BJ (cell line): ENCODE measurements at regions not wholly inside any gene's neighbourhood (a gene's known extent, or its start where the extent isn't known, plus 50 kb on each side); places are given as distances from the start of the nearest gene placed in this dataset.
"Not testable (repeated sequence)": the region's sequence is repeated elsewhere in the genome, so short reads cannot be mapped to it uniquely, and the experiment has no call there.

Experiments used
- CTCF ChIA-PET: fragments of 350-600 bp; formaldehyde crosslinking; extraction: SDS; loops from one replicate; lab custom pipeline; 2021; ENCODE audit warnings: antibody characterized with exemption, inconsistent platforms; lab: Yijun Ruan, JAX
- POLR2A ChIA-PET: fragments of 300-600 bp; sonication (Branson Sonifier 250); formaldehyde crosslinking; extraction: SDS; loops from one replicate; lab custom pipeline; 2021; ENCODE audit warnings: antibody characterized with exemption; lab: Charles Lee
- DNase-seq: peaks from one replicate; pipeline ENCODE4 v3.0.0-alpha.2; 2011; ENCODE audit warnings: low read depth
- H3K27me3 ChIP-seq: 2 replicates; pipeline ENCODE4 v1.6.0; 2011; ENCODE audit warnings: low read length; ENCODE audit not compliant: control insufficient read depth, insufficient read depth
- H3K36me3 ChIP-seq: 2 replicates; pipeline ENCODE4 v1.5.1; 2011; ENCODE audit warnings: low read length; ENCODE audit not compliant: control insufficient read depth, insufficient read depth
- H3K4me3 ChIP-seq: 2 replicates; pipeline ENCODE4 v1.5.1; 2011; ENCODE audit warnings: low read depth, mild to moderate bottlenecking, control low read depth, low read length
- TF ChIP-seq, protein P1 (sequence below): IDR thresholded peaks from 2 replicates; pipeline ENCODE4 v1.5.1; 2011; ENCODE audit warnings: low read depth, mild to moderate bottlenecking, control low read depth, inconsistent platforms, low read length, moderate library complexity; ENCODE audit not compliant: insufficient read depth

DNA sequence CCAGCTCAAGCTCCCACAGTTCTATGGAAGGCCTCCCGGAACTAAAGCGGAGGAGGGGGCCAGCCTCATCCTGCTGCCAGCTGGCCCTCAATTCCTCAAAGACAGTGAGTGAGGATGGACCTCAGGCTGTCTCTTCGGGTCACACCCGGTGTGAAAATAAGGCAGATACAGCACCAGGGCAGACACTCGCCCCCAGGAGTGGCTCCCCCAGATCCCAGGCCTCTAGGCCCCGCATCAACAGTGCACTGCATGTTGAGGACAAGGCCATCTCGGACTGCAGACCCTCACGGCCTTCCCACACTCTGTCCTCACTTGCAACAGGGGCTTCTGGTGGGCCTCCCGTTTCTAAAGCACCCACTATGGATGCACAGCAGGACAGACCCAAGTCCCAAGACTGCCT is 239.2 kb upstream of the ZNF322 start:
- CTCF ChIA-PET, POLR2A ChIA-PET, H3K36me3 ChIP-seq, H3K4me3 ChIP-seq, DNase-seq, H3K27me3 ChIP-seq: not testable (repeated sequence)

GRCh38 chr6:26924206-26924605 is 264.7 kb upstream of the ZNF322 start:
- DNase-seq, POLR2A ChIA-PET, H3K36me3 ChIP-seq, H3K27me3 ChIP-seq, H3K4me3 ChIP-seq, CTCF ChIA-PET: not testable (repeated sequence)

DNA sequence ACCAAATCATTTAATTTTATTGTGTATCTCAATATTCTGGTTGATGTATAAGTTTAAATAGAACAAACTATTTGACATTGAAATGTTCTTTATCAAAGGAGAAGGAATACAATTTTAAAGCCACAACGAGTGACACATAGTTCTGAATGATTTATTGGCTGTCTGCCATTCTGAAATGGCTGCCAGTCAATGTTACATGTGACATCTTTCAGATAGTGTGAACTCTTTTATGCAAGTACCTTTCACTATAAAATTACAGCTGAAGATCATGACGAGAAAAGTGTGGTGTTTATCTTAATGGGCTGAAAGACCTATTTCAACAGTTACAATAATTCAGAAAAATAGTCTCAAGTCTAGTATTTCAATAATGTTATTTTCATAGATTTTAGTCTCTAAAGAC is 268.6 kb upstream of the ZNF322 start:
- DNase-seq, CTCF ChIA-PET, H3K4me3 ChIP-seq, H3K27me3 ChIP-seq, POLR2A ChIA-PET, H3K36me3 ChIP-seq: not testable (repeated sequence)

DNA sequence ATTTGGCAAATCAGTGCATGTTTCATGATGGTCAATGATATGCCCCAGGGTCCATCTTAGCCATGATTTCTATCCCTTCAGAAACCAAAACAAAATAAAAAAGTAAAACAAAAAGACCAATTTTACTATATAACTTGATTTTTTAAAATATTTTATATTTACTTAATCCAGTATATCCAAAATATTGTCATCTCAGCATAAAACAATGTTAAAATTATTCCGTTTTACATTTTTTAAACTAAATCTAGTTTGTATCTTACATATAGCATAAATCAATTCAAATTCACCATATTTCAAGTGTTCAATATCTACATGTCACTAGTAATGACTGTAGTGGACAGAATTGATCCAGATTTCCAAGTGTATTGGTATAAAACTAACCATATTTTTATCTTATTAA is 277.7 kb upstream of the ZNF322 start:
- H3K27me3 ChIP-seq, H3K36me3 ChIP-seq, POLR2A ChIA-PET, H3K4me3 ChIP-seq, DNase-seq, CTCF ChIA-PET: not testable (repeated sequence)

DNA sequence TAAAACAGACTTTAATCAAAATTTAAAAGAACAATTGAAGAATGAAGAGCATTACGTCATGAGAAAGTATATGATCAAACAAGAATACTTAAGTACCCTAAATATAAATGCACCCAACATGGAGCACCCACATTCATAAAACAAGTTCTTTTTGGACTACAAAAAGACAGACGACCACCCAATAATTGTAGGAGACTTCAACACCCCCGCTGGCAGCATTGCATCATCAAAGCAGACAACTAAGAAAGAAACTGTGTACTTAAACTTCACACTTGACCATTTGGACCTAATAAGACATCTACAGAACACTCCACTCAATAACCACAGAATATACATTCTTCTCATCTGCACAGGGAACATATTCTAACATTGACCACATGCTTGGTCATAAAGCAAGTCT is 291.7 kb upstream of the ZNF322 start:
- CTCF ChIA-PET, DNase-seq, H3K4me3 ChIP-seq, POLR2A ChIA-PET, H3K36me3 ChIP-seq, H3K27me3 ChIP-seq: not testable (repeated sequence)

DNA sequence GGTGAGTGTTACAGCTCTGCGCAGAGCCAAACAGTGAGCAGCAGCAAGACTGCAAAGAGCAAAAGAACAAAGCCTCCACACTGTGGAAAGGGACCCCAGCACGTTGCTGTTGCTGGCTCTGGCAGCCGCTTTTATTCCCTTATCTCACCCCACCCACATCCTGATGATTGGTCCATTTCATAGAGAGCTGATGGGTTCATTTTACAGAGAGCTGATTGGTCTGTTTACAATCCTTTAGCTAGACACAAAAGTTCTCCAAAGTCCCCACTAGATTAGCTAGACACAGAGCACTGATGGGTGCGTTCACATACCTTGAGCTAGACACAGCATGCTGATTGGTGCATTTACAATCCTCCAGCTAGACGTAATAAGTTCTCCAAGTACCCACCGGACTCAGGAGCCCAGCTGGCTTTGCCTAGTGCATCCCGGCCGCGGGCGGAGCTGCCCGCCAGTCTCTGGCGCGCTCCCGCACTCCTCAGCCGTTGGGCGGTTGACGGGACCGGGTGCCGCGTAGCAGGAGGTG is 291.4 kb upstream of the PRSS16 start:
- peak; percentile 16 for DNase-seq
- H3K27me3 ChIP-seq, CTCF ChIA-PET, H3K36me3 ChIP-seq, POLR2A ChIA-PET: not testable (repeated sequence)
- peak overlapping the region; percentile 45 for H3K4me3 ChIP-seq

GRCh38 chr6:26956601-26957184 is 290.8 kb upstream of the PRSS16 start:
- POLR2A ChIA-PET, CTCF ChIA-PET, H3K36me3 ChIP-seq, H3K27me3 ChIP-seq: not testable (repeated sequence)
- H3K4me3 ChIP-seq: peak overlapping the region; percentile 45
- TF ChIP-seq, protein P1, sequence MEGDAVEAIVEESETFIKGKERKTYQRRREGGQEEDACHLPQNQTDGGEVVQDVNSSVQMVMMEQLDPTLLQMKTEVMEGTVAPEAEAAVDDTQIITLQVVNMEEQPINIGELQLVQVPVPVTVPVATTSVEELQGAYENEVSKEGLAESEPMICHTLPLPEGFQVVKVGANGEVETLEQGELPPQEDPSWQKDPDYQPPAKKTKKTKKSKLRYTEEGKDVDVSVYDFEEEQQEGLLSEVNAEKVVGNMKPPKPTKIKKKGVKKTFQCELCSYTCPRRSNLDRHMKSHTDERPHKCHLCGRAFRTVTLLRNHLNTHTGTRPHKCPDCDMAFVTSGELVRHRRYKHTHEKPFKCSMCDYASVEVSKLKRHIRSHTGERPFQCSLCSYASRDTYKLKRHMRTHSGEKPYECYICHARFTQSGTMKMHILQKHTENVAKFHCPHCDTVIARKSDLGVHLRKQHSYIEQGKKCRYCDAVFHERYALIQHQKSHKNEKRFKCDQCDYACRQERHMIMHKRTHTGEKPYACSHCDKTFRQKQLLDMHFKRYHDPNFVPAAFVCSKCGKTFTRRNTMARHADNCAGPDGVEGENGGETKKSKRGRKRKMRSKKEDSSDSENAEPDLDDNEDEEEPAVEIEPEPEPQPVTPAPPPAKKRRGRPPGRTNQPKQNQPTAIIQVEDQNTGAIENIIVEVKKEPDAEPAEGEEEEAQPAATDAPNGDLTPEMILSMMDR: peak; percentile 55
- peak; percentile 6 for DNase-seq

DNA sequence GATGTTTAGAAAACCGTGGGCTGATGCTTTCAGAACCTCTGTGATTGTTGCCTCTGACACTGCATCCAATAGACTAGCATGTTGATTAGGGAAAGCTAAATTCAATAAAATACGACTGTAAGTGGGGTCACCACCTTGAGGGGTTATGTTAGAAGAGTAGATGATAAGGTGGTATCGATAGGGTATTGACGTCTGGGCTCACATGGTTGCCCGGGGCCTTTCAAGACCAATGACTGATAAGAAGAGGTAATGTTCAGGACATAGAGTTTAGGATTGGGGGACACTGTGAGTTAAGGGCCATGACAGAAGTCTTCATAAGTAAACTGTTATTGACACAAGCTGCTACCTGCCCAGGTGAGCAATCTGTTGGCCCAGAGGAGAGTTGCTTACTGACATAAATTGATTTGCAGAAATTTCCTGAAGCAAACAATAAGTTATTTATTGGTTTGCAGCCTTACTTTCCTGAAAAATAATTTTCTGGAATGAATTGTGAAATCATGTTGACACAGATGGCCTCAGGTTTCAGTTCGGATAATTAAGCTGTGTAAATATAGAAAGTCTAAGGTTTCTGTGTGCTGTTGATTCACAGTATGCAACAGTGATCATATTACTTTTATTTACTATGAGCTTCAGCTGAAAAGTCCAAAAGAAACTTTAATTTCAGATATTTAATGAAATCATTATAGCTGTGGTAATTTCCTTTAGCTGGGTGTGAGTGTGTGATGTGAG is 289.9 kb upstream of the PRSS16 start:
- CTCF ChIA-PET, H3K36me3 ChIP-seq, POLR2A ChIA-PET, DNase-seq, H3K27me3 ChIP-seq: not testable (repeated sequence)
- H3K4me3 ChIP-seq: peak overlapping the region; percentile 45; the same call in 1 of the 2 replicates

DNA sequence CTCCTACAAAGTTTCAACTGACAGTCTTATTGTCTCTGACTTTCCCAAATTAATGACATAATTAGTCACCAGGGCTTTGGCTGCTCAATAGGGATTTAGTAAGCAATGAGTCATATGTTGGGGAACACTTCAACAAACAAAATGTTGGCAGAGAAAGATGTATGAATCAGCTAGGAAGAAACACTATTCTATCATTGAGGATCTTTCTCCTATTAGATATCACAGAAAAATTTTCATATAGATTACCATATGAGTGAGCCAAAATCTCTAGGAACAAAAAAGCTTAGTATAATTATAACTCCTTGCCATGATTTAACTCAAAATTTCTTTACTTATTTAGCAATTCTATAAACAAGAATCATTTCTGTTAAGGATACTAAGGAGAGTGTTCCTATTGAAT is 286.3 kb upstream of the PRSS16 start:
- DNase-seq, H3K36me3 ChIP-seq, POLR2A ChIA-PET, H3K4me3 ChIP-seq, H3K27me3 ChIP-seq: not testable (repeated sequence)
- CTCF ChIA-PET: interaction anchor here (0.6 kb wide), 1 partner anchor 1009 kb away, joined by 3 read pairs; no protein-coding TSS in a partner anchor
